Hematopoietic multipotent progenitor cell treated with erythropoietin and hydrocortisone succinate and interleukin-3 and kit ligand, for 15 days (in vitro differentiated cells): ENCODE measurements at regions not wholly inside any gene's neighbourhood (a gene's known extent, or its start where the extent isn't known, plus 50 kb on each side); places are given as distances from the start of the nearest gene placed in this dataset.
"Not testable (repeated sequence)": the region's sequence is repeated elsewhere in the genome, so short reads cannot be mapped to it uniquely, and the experiment has no call there.

Experiments used
- DNase-seq: peaks from one replicate; pipeline ENCODE4 v3.0.0-alpha.2; 2015; ENCODE audit warnings: low spot score

GRCh38 chr2:16067037-16067406 lies 126.7 kb downstream of the MYCN start:
- no peak for DNase-seq

- DNase-seq, result no peak
These were observed 126.1 kb downstream of the MYCN start for GRCh38 chr2:16066261-16067036.

- DNase-seq, result not testable (repeated sequence)
These were observed 125.1 kb downstream of the MYCN start for GRCh38 chr2:16065272-16066069.

- no peak for DNase-seq
These were observed 124.4 kb downstream of the MYCN start for GRCh38 chr2:16064745-16065144.

- no peak for DNase-seq
These were observed 123.7 kb downstream of the MYCN start for GRCh38 chr2:16063955-16064633.

- DNase-seq, result no peak
These were observed 123.0 kb downstream of the MYCN start for GRCh38 chr2:16063251-16063850.

- no peak for DNase-seq
These were observed 122.3 kb downstream of the MYCN start for GRCh38 chr2:16062471-16063250.

- DNase-seq, result no peak
These were observed 121.3 kb downstream of the MYCN start for GRCh38 chr2:16061441-16062217.

- DNase-seq, result no peak
These were observed 120.6 kb downstream of the MYCN start for GRCh38 chr2:16060936-16061338.

GRCh38 chr2:16060125-16060935 lies 120.0 kb downstream of the MYCN start:
- DNase-seq, result no peak

- DNase-seq, result no peak
These were observed 119.2 kb downstream of the MYCN start for GRCh38 chr2:16059393-16060016.

- no peak for DNase-seq
These were observed 118.5 kb downstream of the MYCN start for GRCh38 chr2:16058747-16059358.

GRCh38 chr2:16058256-16058655 lies 117.9 kb downstream of the MYCN start:
- no peak for DNase-seq

GRCh38 chr2:16057661-16058060 lies 117.3 kb downstream of the MYCN start:
- no peak for DNase-seq

- DNase-seq, result no peak
These were observed 115.7 kb downstream of the MYCN start for GRCh38 chr2:16055848-16056580.

GRCh38 chr2:16053437-16054257 lies 113.3 kb downstream of the MYCN start:
- DNase-seq, result no peak

GRCh38 chr2:16052571-16053052 lies 112.3 kb downstream of the MYCN start:
- DNase-seq, result not testable (repeated sequence)
